ENCODE measurements at regions not wholly inside any gene's neighbourhood (a gene's known extent, or its start where the extent isn't known, plus 50 kb on each side); places are given as distances from the start of the nearest gene placed in this dataset.

DNA sequence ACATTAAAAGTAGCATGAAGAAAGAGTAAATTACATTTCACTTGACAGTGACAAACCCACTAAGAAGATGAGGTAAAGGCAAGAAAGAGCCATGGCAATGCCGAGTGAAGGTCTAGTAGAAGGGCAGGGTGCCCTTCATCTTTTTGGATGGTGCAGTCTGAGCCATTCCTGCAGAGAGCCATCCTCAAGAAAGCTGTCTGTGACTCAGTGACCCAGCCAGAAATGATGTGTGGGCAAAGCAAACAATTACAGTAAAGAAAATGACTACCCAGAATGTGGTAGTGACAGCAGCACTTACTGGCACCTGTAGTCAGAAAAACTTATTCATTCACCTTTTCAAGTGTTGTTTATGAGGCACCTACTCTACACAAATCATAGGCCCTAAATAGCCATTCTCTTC lies 281.7 kb downstream of the DUSP6 start:
- no peaks in the 10 kb centered on the region for H3K9me3 Mint-ChIP-seq
- H3K27me3 Mint-ChIP-seq (ENCODE audit: low read depth) = no peaks in the 10 kb centered on the region
- TF ChIP-seq, protein P1, sequence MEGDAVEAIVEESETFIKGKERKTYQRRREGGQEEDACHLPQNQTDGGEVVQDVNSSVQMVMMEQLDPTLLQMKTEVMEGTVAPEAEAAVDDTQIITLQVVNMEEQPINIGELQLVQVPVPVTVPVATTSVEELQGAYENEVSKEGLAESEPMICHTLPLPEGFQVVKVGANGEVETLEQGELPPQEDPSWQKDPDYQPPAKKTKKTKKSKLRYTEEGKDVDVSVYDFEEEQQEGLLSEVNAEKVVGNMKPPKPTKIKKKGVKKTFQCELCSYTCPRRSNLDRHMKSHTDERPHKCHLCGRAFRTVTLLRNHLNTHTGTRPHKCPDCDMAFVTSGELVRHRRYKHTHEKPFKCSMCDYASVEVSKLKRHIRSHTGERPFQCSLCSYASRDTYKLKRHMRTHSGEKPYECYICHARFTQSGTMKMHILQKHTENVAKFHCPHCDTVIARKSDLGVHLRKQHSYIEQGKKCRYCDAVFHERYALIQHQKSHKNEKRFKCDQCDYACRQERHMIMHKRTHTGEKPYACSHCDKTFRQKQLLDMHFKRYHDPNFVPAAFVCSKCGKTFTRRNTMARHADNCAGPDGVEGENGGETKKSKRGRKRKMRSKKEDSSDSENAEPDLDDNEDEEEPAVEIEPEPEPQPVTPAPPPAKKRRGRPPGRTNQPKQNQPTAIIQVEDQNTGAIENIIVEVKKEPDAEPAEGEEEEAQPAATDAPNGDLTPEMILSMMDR (IDR thresholded peaks at IDR 0.05; ENCODE audit: unreplicated experiment in 3 of 3) = no peak
- no peak overlapping the region for H3K27ac Mint-ChIP-seq
- no peaks in the 10 kb centered on the region for H3K36me3 Mint-ChIP-seq (ENCODE audit: low read depth)
- no peak overlapping the region for H3K4me3 Mint-ChIP-seq
- H3K4me1 Mint-ChIP-seq = no peaks in the 10 kb centered on the region

DNA sequence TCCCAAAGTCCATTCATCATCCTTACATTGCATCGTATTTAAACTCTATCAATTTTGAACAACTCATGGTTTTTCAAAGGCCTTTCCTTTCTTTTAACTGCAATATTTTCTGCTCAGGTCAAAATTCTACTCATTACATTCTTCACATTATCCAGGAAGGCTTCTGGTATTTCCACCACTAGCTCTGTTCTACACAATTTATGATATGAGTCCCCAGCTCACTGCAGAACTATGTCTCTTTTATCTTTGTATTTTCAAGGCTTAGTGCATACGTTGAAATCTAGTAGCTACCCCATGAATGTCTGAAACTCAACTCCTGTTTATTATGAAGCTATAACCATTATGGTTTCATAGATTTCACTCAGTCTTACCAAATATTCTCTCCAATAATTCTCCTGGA lies 282.9 kb downstream of the DUSP6 start:
- Mint-ChIP-seq H3K27ac (no peak overlapping the region), H3K4me3 (no peak overlapping the region), H3K4me1 (no peaks in the 10 kb centered on the region), H3K9me3 (no peaks in the 10 kb centered on the region), H3K27me3 (ENCODE audit: low read depth) (no peaks in the 10 kb centered on the region), H3K36me3 (ENCODE audit: low read depth) (no peaks in the 10 kb centered on the region)
- TF ChIP-seq, protein P1 (IDR thresholded peaks at IDR 0.05; ENCODE audit: unreplicated experiment in 3 of 3) = no peak

DNA sequence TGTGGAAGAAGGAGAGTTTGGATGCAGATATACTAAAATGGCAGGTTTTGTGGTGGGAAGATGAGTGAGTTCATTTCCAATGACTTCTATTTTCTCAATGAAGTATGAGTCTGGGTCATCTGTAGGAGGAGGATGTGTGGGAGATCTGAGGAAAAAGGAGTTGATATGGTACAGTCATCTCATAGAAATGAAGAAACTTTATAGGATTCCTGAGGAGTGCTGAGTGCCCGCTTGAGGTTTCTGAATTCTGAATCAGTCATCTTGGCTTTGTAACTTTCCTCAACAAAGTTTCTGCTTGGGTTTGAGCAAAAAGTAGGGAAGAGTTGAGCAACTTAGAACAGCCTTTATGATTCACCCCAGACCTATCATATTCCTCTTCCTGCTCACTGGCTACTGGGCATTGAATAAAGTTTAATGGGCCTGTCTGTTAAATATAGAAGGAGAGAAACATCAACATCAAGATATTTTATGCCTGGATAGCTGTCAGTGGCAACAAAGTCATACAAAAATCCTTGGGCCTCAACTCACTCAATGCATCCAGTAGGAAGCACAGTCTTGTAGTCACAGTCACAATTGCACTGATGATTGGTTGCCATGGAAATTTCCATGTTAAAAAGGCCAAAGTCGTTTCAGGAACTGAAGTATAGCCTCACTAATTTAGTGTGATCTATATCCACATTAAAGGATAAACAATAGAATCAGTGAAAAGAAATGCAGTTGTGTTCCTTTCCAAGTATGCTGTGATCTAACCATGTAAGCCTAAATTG lies 284.7 kb downstream of the DUSP6 start:
- Mint-ChIP-seq H3K4me1 (no peaks in the 10 kb centered on the region), H3K27ac (no peak overlapping the region), H3K9me3 (no peaks in the 10 kb centered on the region), H3K27me3 (ENCODE audit: low read depth) (no peaks in the 10 kb centered on the region), H3K36me3 (ENCODE audit: low read depth) (no peaks in the 10 kb centered on the region), H3K4me3 (no peak overlapping the region)
- TF ChIP-seq, protein P1 (IDR thresholded peaks at IDR 0.05; ENCODE audit: unreplicated experiment in 3 of 3) = no peak

DNA sequence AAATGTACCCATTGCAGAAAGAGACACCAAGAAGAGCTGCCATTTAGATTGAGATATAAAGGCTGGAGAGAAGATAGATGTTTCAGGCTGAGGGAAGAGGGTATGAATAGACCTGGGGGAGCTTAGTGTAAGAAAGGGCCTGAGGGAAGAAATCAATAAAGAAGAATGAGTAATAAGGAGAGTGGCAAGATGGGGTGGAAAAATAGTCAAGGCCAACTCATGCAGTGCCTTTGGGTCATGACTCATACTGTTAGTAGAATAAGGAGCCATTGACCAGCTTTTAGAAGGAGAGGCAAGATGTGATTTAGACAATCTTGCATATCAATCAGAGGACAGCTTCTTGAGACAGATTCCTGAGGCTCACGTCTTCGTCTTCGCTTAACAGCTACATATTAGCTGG lies 287.5 kb downstream of the DUSP6 start:
- peak overlapping the region in 1 of 3 experiments; percentile 7 for H3K27ac Mint-ChIP-seq
- no peak overlapping the region for H3K4me3 Mint-ChIP-seq
- no peaks in the 10 kb centered on the region for H3K27me3 Mint-ChIP-seq (ENCODE audit: low read depth)
- TF ChIP-seq, protein P1 (IDR thresholded peaks at IDR 0.05; ENCODE audit: unreplicated experiment in 3 of 3) = no peak
- peaks cover 8% of the 10 kb centered on the region for H3K4me1 Mint-ChIP-seq
- no peaks in the 10 kb centered on the region for H3K36me3 Mint-ChIP-seq (ENCODE audit: low read depth)
- no peaks in the 10 kb centered on the region for H3K9me3 Mint-ChIP-seq

DNA sequence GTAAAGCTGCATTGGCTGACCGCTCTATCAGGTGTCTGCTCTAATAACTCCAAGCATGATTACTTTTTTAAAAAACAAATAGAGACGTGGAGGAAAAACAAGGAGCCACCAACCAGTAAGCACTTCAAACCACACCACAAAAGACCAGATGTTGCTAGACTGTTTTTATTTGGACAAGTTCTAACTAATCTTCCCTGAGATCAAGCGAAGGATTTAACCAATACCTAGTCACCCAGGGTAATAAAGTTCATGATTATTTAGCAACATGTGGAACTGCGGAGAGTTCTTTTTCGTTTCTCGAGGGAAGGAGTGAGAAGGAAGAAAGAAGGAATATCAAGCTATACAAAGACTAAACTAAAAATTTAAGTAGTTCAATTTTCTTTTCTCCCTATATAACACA lies 288.1 kb downstream of the DUSP6 start:
- Mint-ChIP-seq H3K27me3 (ENCODE audit: low read depth) (no peaks in the 10 kb centered on the region), H3K27ac (peak overlapping the region in 2 of 3 experiments; percentile 24 to 57), H3K36me3 (ENCODE audit: low read depth) (no peaks in the 10 kb centered on the region), H3K4me3 (no peak overlapping the region), H3K9me3 (no peaks in the 10 kb centered on the region), H3K4me1 (peaks cover 14% of the 10 kb centered on the region)
- TF ChIP-seq, protein P1 (IDR thresholded peaks at IDR 0.05; ENCODE audit: unreplicated experiment in 3 of 3) = no peak

DNA sequence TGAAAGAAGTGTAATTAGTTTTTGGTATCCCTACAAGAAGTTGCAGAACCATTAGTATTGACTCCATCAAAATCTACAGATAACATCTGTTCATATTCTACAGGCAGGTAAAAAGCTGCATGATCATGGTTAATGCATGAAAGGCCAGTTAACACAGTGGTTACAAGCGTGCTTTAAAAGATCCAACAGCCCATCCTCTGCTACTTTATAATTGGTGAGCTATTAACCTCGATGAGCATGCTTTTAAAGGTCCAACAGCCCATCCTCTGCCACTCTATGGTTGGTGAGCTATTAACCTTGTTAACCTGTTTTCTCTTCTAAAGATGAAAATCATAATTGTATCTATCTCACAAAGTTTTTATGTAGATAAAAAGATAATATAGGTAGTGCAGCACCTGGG lies 289.3 kb downstream of the DUSP6 start:
- Mint-ChIP-seq H3K4me3 (no peak overlapping the region), H3K27ac (peak overlapping the region; percentile 51 to 70 (median 58)), H3K9me3 (no peaks in the 10 kb centered on the region), H3K36me3 (ENCODE audit: low read depth) (no peaks in the 10 kb centered on the region), H3K27me3 (ENCODE audit: low read depth) (no peaks in the 10 kb centered on the region), H3K4me1 (peaks cover 25% of the 10 kb centered on the region)
- TF ChIP-seq, protein P1 (IDR thresholded peaks at IDR 0.05; ENCODE audit: unreplicated experiment in 3 of 3) = no peak
